Astrocyte (in vitro differentiated cells and primary cell): ENCODE measurements at regions not wholly inside any gene's neighbourhood (a gene's known extent, or its start where the extent isn't known, plus 50 kb on each side); places are given as distances from the start of the nearest gene placed in this dataset.

Experiments used
- CTCF ChIP-seq: IDR thresholded peaks from 2 replicates; pipeline ENCODE4 v1.5.1; 2011; ENCODE audit warnings: low read depth, mild to moderate bottlenecking, inconsistent platforms, low read length, moderate library complexity; ENCODE audit not compliant: insufficient read depth
- EZH2 ChIP-seq: IDR thresholded peaks from 2 replicates; pipeline ENCODE4 v1.6.1; 2012; ENCODE audit warnings: mild to moderate bottlenecking, low read length, inconsistent platforms; ENCODE audit not compliant: insufficient read depth

GRCh38 chr13:110825516-110825915, 89.4 kb downstream of the ANKRD10 start:
- TF ChIP-seq CTCF: no peak
- no peak for TF ChIP-seq EZH2
